GM12878 (cell line): ENCODE measurements at regions not wholly inside any gene's neighbourhood (a gene's known extent, or its start where the extent isn't known, plus 50 kb on each side); places are given as distances from the start of the nearest gene placed in this dataset.

Experiments
- ASH2L ChIP-seq: fragments of 300-600, 200-600 bp; sonication (generic); IDR thresholded peaks from 2 replicates; pipeline ENCODE4 v1.6.1; 2017; ENCODE audit warnings: low read depth, mild to moderate bottlenecking, borderline replicate concordance
- BRCA1 ChIP-seq: IDR thresholded peaks from 2 replicates; pipeline ENCODE4 v1.6.1; 2011; ENCODE audit warnings: low read depth, low read length, improper control_type of control experiment
- CBFB ChIP-seq: IDR thresholded peaks from 2 replicates; pipeline ENCODE4 v1.6.1; 2016; ENCODE audit warnings: antibody characterized with exemption, low read depth
- CHD2 ChIP-seq: IDR thresholded peaks from 2 replicates; pipeline ENCODE4 v1.6.1; 2011; ENCODE audit warnings: low read depth, low read length, improper control_type of control experiment, borderline replicate concordance
- CHD4 ChIP-seq: fragments of 200-600 bp; sonication (generic); IDR thresholded peaks from 2 replicates; pipeline ENCODE4 v1.6.1; 2016; ENCODE audit warnings: mild to moderate bottlenecking
- FOXM1 ChIP-seq: IDR thresholded peaks from 2 replicates; pipeline ENCODE4 v1.6.1; 2012; ENCODE audit warnings: low read depth, mild to moderate bottlenecking, inconsistent platforms, low read length, moderate library complexity
- GATAD2B ChIP-seq: fragments of 450-650 bp; conservative IDR thresholded peaks from 2 replicates; pipeline ENCODE4 v1.6.1; 2017; ENCODE audit warnings: low read depth, mild to moderate bottlenecking, moderate library complexity
- IRF4 ChIP-seq: IDR thresholded peaks from 2 replicates; pipeline ENCODE4 v1.6.1; 2011; ENCODE audit warnings: low read depth, low read length
- IRF5 ChIP-seq: fragments of 450-650 bp; IDR thresholded peaks from 2 replicates; pipeline ENCODE4 v1.6.1; 2017; ENCODE audit warnings: borderline replicate concordance
- JUNB ChIP-seq: IDR thresholded peaks from 2 replicates; pipeline ENCODE4 v1.6.1; 2016; ENCODE audit warnings: antibody characterized with exemption, mild to moderate bottlenecking
- KAT2A ChIP-seq: conservative IDR thresholded peaks from 2 replicates; pipeline ENCODE4 v1.6.1; 2011; ENCODE audit warnings: low read depth, low read length; ENCODE audit not compliant: control insufficient read depth
- MTA3 ChIP-seq: IDR thresholded peaks from 2 replicates; pipeline ENCODE4 v1.6.1; 2012; ENCODE audit warnings: low read length, inconsistent platforms, borderline replicate concordance
- MXI1 ChIP-seq: fragments of 150-350 bp; IDR thresholded peaks from 2 replicates; pipeline ENCODE4 v1.6.1; 2011; ENCODE audit warnings: low read depth, mild to moderate bottlenecking, inconsistent platforms, low read length, improper control_type of control experiment
- MYB ChIP-seq: fragments of 150-350 bp; IDR thresholded peaks from 2 replicates; pipeline ENCODE4 v1.6.1; 2014; ENCODE audit warnings: mild to moderate bottlenecking, low read depth, low read length, borderline replicate concordance
- NFYA ChIP-seq: IDR thresholded peaks from 2 replicates; pipeline ENCODE4 v1.6.1; 2011; ENCODE audit warnings: low read depth, mild to moderate bottlenecking, low read length, improper control_type of control experiment, borderline replicate concordance
- NR2C1 ChIP-seq: fragments of 450-650 bp; IDR thresholded peaks from 2 replicates; pipeline ENCODE4 v1.6.1; 2017; ENCODE audit warnings: antibody characterized with exemption, mild to moderate bottlenecking, moderate library complexity
- PAX5 ChIP-seq: IDR thresholded peaks from 2 replicates; pipeline ENCODE4 v1.6.1; 2011; ENCODE audit warnings: low read depth, low read length, borderline replicate concordance
- PKNOX1 ChIP-seq: fragments of 450-650 bp; IDR thresholded peaks from 2 replicates; pipeline ENCODE4 v1.6.1; 2016; ENCODE audit warnings: mild to moderate bottlenecking
- PML ChIP-seq: IDR thresholded peaks from 2 replicates; pipeline ENCODE4 v1.6.1; 2012; ENCODE audit warnings: low read length, inconsistent platforms
- SKIL ChIP-seq: fragments of 450-650 bp; IDR thresholded peaks from 2 replicates; pipeline ENCODE4 v1.6.1; 2017; ENCODE audit warnings: mild to moderate bottlenecking, low read depth, inconsistent platforms; ENCODE audit not compliant: poor library complexity, severe bottlenecking
- SMARCA5 ChIP-seq: fragments of 450-650 bp; IDR thresholded peaks from 2 replicates; pipeline ENCODE4 v1.6.1; 2017; ENCODE audit warnings: mild to moderate bottlenecking
- ZBTB33 ChIP-seq: fragments of 450-650 bp; IDR thresholded peaks from 2 replicates; pipeline ENCODE4 v1.6.1; 2017; ENCODE audit warnings: mild to moderate bottlenecking
- ZNF687 ChIP-seq: fragments of 450-650 bp; IDR thresholded peaks from 2 replicates; pipeline ENCODE4 v1.6.1; 2017; ENCODE audit warnings: mild to moderate bottlenecking, moderate library complexity

- no peak for TF ChIP-seq ASH2L
- TF ChIP-seq NR2C1 = no peak
- TF ChIP-seq PAX5 = no peak
- TF ChIP-seq JUNB = no peak
- TF ChIP-seq FOXM1 = no peak
- no peak for TF ChIP-seq KAT2A
- TF ChIP-seq MYB = peak; percentile 49; the same call in 1 of the 2 replicates
- TF ChIP-seq SKIL = no peak
- TF ChIP-seq CHD4 = no peak
- no peak for TF ChIP-seq MTA3
- no peak for TF ChIP-seq PKNOX1
- no peak for TF ChIP-seq PML
- no peak for TF ChIP-seq ZNF687
- TF ChIP-seq CBFB = no peak
- TF ChIP-seq CHD2 = no peak
- TF ChIP-seq IRF4 = no peak
- no peak for TF ChIP-seq NFYA
- TF ChIP-seq MXI1 = peak; percentile 28; the same call in 1 of the 2 replicates
- no peak for TF ChIP-seq GATAD2B
- TF ChIP-seq SMARCA5 = no peak
- TF ChIP-seq ZBTB33 = no peak
- TF ChIP-seq BRCA1 = no peak
- TF ChIP-seq IRF5 = no peak
Observed at GRCh38 chr2:76445880-76446279, 735.2 kb upstream of the GCFC2 start (continued).
